OCI-LY1 (cell line): ENCODE measurements at regions not wholly inside any gene's neighbourhood (a gene's known extent, or its start where the extent isn't known, plus 50 kb on each side); places are given as distances from the start of the nearest gene placed in this dataset.

ENCODE experiments used
- H2AFZ ChIP-seq: fragments of 200-600 bp; sonication (generic), shearing (Covaris generic); 2 replicates; pipeline ENCODE4 v1.6.0; 2014; ENCODE audit warnings: antibody characterized with exemption, mild to moderate bottlenecking, low read length
- H3F3A ChIP-seq: fragments of 200-600 bp; sonication (generic), shearing (Covaris generic); 2 replicates; pipeline ENCODE4 v1.6.0; 2014; ENCODE audit warnings: mild to moderate bottlenecking, antibody characterized with exemption, low read length, moderate library complexity; ENCODE audit not compliant: insufficient read depth
- H3K27ac ChIP-seq: fragments of 200-600 bp; sonication (generic); 2 replicates; pipeline ENCODE4 v1.5.1; 2014; ENCODE audit warnings: low read length, mixed run types, mild to moderate bottlenecking, low read depth; ENCODE audit not compliant: poor library complexity, severe bottlenecking
- H3K27me3 ChIP-seq: fragments of 200-600 bp; sonication (generic); 2 replicates; pipeline ENCODE4 v1.6.0; 2014; ENCODE audit warnings: antibody characterized with exemption, mild to moderate bottlenecking, low read length, moderate library complexity; ENCODE audit not compliant: insufficient read depth
- H3K36me3 ChIP-seq: fragments of 200-600 bp; sonication (generic); 2 replicates; pipeline ENCODE4 v1.6.1; 2014; ENCODE audit warnings: mild to moderate bottlenecking, antibody characterized with exemption, low read length, moderate library complexity, mixed read lengths; ENCODE audit not compliant: insufficient read depth
- H3K4me1 ChIP-seq: fragments of 200-600 bp; sonication (generic); 2 replicates; pipeline ENCODE4 v1.5.1; 2014; ENCODE audit warnings: mild to moderate bottlenecking, low read length, moderate library complexity; ENCODE audit not compliant: insufficient read depth, severe bottlenecking
- H3K4me2 ChIP-seq: fragments of 200-600 bp; sonication (generic), shearing (Covaris generic); 2 replicates; pipeline ENCODE4 v1.6.1; 2014; ENCODE audit warnings: low read length
- H3K4me3 ChIP-seq: fragments of 200-600 bp; sonication (generic); 2 replicates; pipeline ENCODE4 v1.5.1; 2014; ENCODE audit warnings: low read length, low read depth, mild to moderate bottlenecking, mixed read lengths; ENCODE audit not compliant: poor library complexity, severe bottlenecking
- H3K79me2 ChIP-seq: fragments of 200-600 bp; shearing (Covaris generic); 2 replicates; pipeline ENCODE4 v1.6.1; 2016; ENCODE audit warnings: mixed run types, low read length, mixed read lengths; ENCODE audit not compliant: insufficient read depth
- H3K9ac ChIP-seq: fragments of 200-600 bp; sonication (generic), shearing (Covaris generic); 2 replicates; pipeline ENCODE4 v1.6.1; 2014; ENCODE audit warnings: mild to moderate bottlenecking, low read length, mixed read lengths
- H3K9me2 ChIP-seq: fragments of 200-600 bp; sonication (generic), shearing (Covaris generic); 2 replicates; pipeline ENCODE4 v1.6.1; 2014; ENCODE audit warnings: low read depth, mild to moderate bottlenecking, low read length, mixed read lengths
- H3K9me3 ChIP-seq: fragments of 200-600 bp; shearing (Covaris generic); 2 replicates; pipeline ENCODE4 v1.6.1; 2014; ENCODE audit warnings: low read length, mixed read lengths
- H4K20me1 ChIP-seq: fragments of 200-600 bp; sonication (generic), shearing (Covaris generic); 2 replicates; pipeline ENCODE4 v1.6.0; 2016; ENCODE audit warnings: mild to moderate bottlenecking, low read length; ENCODE audit not compliant: insufficient read depth
- CTCF ChIP-seq: fragments of 200-600 bp; sonication (generic), shearing (Covaris generic); IDR thresholded peaks from 2 replicates; pipeline ENCODE4 v1.5.1; 2017; ENCODE audit warnings: mild to moderate bottlenecking, antibody characterized with exemption, low read length, moderate library complexity, mixed read lengths
- EZH2 ChIP-seq: fragments of 200-600 bp; sonication (generic), shearing (Covaris generic); IDR thresholded peaks from 2 replicates; pipeline ENCODE4 v1.8.0; 2017; ENCODE audit warnings: borderline replicate concordance, mixed run types, mild to moderate bottlenecking, antibody characterized with exemption, low read length, moderate library complexity, mixed read lengths

GRCh38 chr9:135010586-135010860 lies 76.9 kb upstream of the OLFM1 start:
- H3F3A ChIP-seq, result no peaks in the 10 kb centered on the region
- TF ChIP-seq EZH2 (no peak), CTCF (no peak)
- H3K4me3 ChIP-seq, result no peak overlapping the region
- no peaks in the 10 kb centered on the region for H3K4me1 ChIP-seq
- no peaks in the 10 kb centered on the region for H4K20me1 ChIP-seq
- H2AFZ ChIP-seq, result no peak overlapping the region
- H3K9ac ChIP-seq, result no peak overlapping the region
- no peaks in the 10 kb centered on the region for H3K9me2 ChIP-seq
- H3K27me3 ChIP-seq, result peaks cover 16% of the 10 kb centered on the region
- H3K27ac ChIP-seq, result no peak overlapping the region
- H3K9me3 ChIP-seq, result no peaks in the 10 kb centered on the region
- H3K36me3 ChIP-seq, result no peaks in the 10 kb centered on the region
- no peaks in the 10 kb centered on the region for H3K79me2 ChIP-seq
- no peak overlapping the region for H3K4me2 ChIP-seq

GRCh38 chr9:135010921-135011320 lies 76.5 kb upstream of the OLFM1 start:
- Histone ChIP-seq H2AFZ (no peak overlapping the region), H3K4me3 (no peak overlapping the region), H3F3A (no peaks in the 10 kb centered on the region), H3K79me2 (no peaks in the 10 kb centered on the region), H3K4me2 (no peak overlapping the region), H3K9me3 (no peaks in the 10 kb centered on the region), H3K4me1 (no peaks in the 10 kb centered on the region), H3K9me2 (no peaks in the 10 kb centered on the region), H3K27me3 (peaks cover 16% of the 10 kb centered on the region), H3K9ac (no peak overlapping the region), H3K36me3 (no peaks in the 10 kb centered on the region), H4K20me1 (no peaks in the 10 kb centered on the region), H3K27ac (no peak overlapping the region)
- TF ChIP-seq EZH2, result no peak
- no peak for TF ChIP-seq CTCF

GRCh38 chr9:135012166-135012565 lies 75.3 kb upstream of the OLFM1 start:
- no peaks in the 10 kb centered on the region for H3K79me2 ChIP-seq
- no peaks in the 10 kb centered on the region for H3F3A ChIP-seq
- no peak overlapping the region for H3K4me3 ChIP-seq
- H3K36me3 ChIP-seq, result no peaks in the 10 kb centered on the region
- peaks cover 12% of the 10 kb centered on the region for H3K27me3 ChIP-seq
- no peaks in the 10 kb centered on the region for H3K9me3 ChIP-seq
- H3K4me2 ChIP-seq, result no peak overlapping the region
- TF ChIP-seq EZH2, result no peak
- no peak for TF ChIP-seq CTCF
- no peak overlapping the region for H3K27ac ChIP-seq
- H4K20me1 ChIP-seq, result no peaks in the 10 kb centered on the region
- no peaks in the 10 kb centered on the region for H3K9me2 ChIP-seq
- no peak overlapping the region for H2AFZ ChIP-seq
- H3K9ac ChIP-seq, result no peak overlapping the region
- H3K4me1 ChIP-seq, result no peaks in the 10 kb centered on the region
